ENCODE measurements at regions not wholly inside any gene's neighbourhood (a gene's known extent, or its start where the extent isn't known, plus 50 kb on each side); places are given as distances from the start of the nearest gene placed in this dataset.

DNA sequence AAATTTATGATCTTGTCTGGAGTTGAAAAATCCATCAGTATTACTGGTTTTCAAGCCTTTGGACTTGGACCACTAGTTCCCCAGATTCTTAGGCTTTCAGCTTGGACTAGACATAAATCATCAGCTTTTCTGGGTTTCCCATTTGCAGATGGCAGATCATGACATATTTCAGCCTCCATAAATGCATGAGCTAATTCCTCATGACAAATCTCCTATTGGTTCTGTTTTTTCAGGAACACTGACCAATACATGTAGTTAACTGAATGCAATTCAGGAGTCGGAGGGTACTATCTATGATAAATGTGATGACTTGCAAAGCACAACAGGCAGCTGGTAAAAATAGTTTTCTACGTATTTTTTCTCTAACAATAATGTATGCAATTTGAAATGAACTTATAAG lies 635.6 kb downstream of the TRAM1L1 start:
- TF ChIP-seq, protein P1, sequence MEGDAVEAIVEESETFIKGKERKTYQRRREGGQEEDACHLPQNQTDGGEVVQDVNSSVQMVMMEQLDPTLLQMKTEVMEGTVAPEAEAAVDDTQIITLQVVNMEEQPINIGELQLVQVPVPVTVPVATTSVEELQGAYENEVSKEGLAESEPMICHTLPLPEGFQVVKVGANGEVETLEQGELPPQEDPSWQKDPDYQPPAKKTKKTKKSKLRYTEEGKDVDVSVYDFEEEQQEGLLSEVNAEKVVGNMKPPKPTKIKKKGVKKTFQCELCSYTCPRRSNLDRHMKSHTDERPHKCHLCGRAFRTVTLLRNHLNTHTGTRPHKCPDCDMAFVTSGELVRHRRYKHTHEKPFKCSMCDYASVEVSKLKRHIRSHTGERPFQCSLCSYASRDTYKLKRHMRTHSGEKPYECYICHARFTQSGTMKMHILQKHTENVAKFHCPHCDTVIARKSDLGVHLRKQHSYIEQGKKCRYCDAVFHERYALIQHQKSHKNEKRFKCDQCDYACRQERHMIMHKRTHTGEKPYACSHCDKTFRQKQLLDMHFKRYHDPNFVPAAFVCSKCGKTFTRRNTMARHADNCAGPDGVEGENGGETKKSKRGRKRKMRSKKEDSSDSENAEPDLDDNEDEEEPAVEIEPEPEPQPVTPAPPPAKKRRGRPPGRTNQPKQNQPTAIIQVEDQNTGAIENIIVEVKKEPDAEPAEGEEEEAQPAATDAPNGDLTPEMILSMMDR (IDR thresholded peaks at IDR 0.05), result no peak
- TF ChIP-seq, protein P2, sequence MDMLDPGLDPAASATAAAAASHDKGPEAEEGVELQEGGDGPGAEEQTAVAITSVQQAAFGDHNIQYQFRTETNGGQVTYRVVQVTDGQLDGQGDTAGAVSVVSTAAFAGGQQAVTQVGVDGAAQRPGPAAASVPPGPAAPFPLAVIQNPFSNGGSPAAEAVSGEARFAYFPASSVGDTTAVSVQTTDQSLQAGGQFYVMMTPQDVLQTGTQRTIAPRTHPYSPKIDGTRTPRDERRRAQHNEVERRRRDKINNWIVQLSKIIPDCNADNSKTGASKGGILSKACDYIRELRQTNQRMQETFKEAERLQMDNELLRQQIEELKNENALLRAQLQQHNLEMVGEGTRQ (IDR thresholded peaks at IDR 0.05; ENCODE audit: borderline replicate concordance, low read depth, low read length), result no peak
- TF ChIP-seq RAD21 (IDR thresholded peaks at IDR 0.05; ENCODE audit: low read length), result no peak
- TF ChIP-seq RCOR1 (IDR thresholded peaks at IDR 0.05; ENCODE audit: low read length), result no peak
- TF ChIP-seq POLR2AphosphoS5 (IDR thresholded peaks at IDR 0.05; ENCODE audit: low read depth, low read length), result no peak
- TF ChIP-seq YY1 (IDR thresholded peaks at IDR 0.05; ENCODE audit: low read depth), result no peak
- TF ChIP-seq EZH2phosphoT487 (IDR thresholded peaks at IDR 0.05; ENCODE audit: borderline replicate concordance, low read depth), result no peak
